C4-2B (cell line): ENCODE measurements at regions not wholly inside any gene's neighbourhood (a gene's known extent, or its start where the extent isn't known, plus 50 kb on each side); places are given as distances from the start of the nearest gene placed in this dataset.

Experiments used
- H3K27ac ChIP-seq: fragments of 450-650 bp; 2 replicates; pipeline ENCODE4 v1.5.1; 2017
- CTCF ChIP-seq: fragments of 450-650 bp; conservative IDR thresholded peaks from 2 replicates; pipeline ENCODE4 v1.5.1; 2017; ENCODE audit warnings: mild to moderate bottlenecking
- ZFX ChIP-seq: fragments of 450-650 bp; IDR thresholded peaks from 2 replicates; pipeline ENCODE4 v1.6.1; 2017

DNA sequence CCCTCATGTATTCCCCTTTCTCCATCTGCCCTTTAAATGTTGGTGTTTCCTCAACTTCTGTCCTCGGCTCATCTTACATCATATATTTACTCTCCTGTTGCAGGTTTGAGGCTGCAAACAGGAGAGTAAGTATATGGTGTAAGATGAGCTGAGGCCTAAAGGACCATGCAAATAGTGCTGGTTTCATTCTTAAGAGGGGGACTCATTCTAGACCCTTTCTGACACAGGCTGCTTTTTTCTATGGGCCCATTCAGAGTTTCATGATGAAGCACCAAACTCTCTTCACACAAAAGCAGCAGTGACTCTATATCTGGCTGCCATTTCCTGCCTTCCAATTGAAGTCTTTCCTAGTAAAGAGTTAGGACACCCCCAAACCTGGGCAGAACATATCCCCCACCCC is 218.5 kb downstream of the PHLDA1 start:
- no peak overlapping the region for H3K27ac ChIP-seq
- TF ChIP-seq ZFX: no peak
- no peak for TF ChIP-seq CTCF

GRCh38 chr12:75812271-75813018 is 219.1 kb downstream of the PHLDA1 start:
- TF ChIP-seq ZFX (no peak), CTCF (no peak)
- H3K27ac ChIP-seq: no peak overlapping the region

DNA sequence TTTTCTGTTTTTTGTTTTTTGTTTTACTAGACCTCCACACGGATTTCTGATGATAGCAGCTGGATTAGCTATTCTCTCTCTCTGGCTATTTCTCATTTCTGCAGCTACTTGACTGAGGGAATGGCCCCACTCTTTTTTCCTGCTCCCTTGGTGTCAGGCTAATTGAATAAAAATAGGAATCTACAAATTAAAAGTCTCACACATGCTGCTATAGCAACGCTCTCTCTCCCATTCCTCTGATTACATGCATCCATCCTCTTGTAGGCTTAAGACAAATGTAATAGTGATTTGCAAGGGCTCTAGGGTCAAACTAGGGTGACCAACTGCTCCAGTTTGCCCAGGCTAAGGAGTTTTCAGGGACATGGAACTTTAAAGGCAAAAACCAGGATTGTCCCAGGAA is 221.8 kb downstream of the PHLDA1 start:
- no peak overlapping the region for H3K27ac ChIP-seq
- TF ChIP-seq ZFX (no peak), CTCF (no peak)

- H3K27ac ChIP-seq: no peak overlapping the region
- TF ChIP-seq ZFX (no peak), CTCF (no peak)
Observed at GRCh38 chr12:75807494-75807893, 224.1 kb downstream of the PHLDA1 start.

- TF ChIP-seq CTCF (no peak), ZFX (no peak)
- H3K27ac ChIP-seq: no peak overlapping the region
Observed at GRCh38 chr12:75805905-75806304, 225.7 kb downstream of the PHLDA1 start.

GRCh38 chr12:75805320-75805719 is 226.3 kb downstream of the PHLDA1 start:
- no peak overlapping the region for H3K27ac ChIP-seq
- no peak for TF ChIP-seq CTCF
- no peak for TF ChIP-seq ZFX

GRCh38 chr12:75798136-75798926 is 233.2 kb downstream of the PHLDA1 start:
- H3K27ac ChIP-seq: no peak overlapping the region
- no peak for TF ChIP-seq CTCF
- no peak for TF ChIP-seq ZFX
